Tibial artery (tissue), 4 donors: ENCODE measurements at regions not wholly inside any gene's neighbourhood (a gene's known extent, or its start where the extent isn't known, plus 50 kb on each side); places are given as distances from the start of the nearest gene placed in this dataset.

Experiments
- DNase-seq, 2 donors: peaks; one replicate each; pipeline ENCODE4 v3.0.0-alpha.2; 2019
- H3K27ac ChIP-seq, 2 donors: fragments of 200-600 bp; sonication (generic) in 1 of 2; 1 replicate in 1 of 2; 2 replicates in 1 of 2; pipeline ENCODE4 v1.5.1; 2018 to 2019; ENCODE audit warnings: mild to moderate bottlenecking in 1 of 2
- H3K27me3 ChIP-seq, 2 donors: fragments of 200-600 bp; sonication (generic) in 1 of 2; one replicate each; pipeline versions ENCODE4 v1.5.1 to v1.6.0; 2016 to 2019
- H3K36me3 ChIP-seq, 3 donors: fragments of 200-600 bp; sonication (generic) in 2 of 3; one replicate each; pipeline ENCODE4 v1.5.1; 2016 to 2019; ENCODE audit warnings: mild to moderate bottlenecking in 2 of 3
- H3K4me1 ChIP-seq, 4 donors: fragments of 200-600 bp; sonication (generic) in 2 of 4; 1 replicate in 3 of 4; 2 replicates in 1 of 4; pipeline ENCODE4 v1.5.1; 2016 to 2019
- H3K4me3 ChIP-seq, 2 donors: fragments of 200-600 bp; sonication (generic) in 1 of 2; 1 replicate in 1 of 2; 2 replicates in 1 of 2; pipeline ENCODE4 v1.5.1; 2018 to 2019; ENCODE audit warnings: mild to moderate bottlenecking in 2 of 2
- H3K9me3 ChIP-seq, 3 donors: fragments of 200-600 bp; sonication (generic) in 1 of 3; one replicate each; pipeline ENCODE4 v1.5.1; 2016 to 2019
- CTCF ChIP-seq, 2 experiments: fragments of 200-600 bp in 1 of 2; fragments of 450-650 bp in 1 of 2; IDR thresholded peaks; one replicate each; pipeline ENCODE4 v1.5.1; 2017 to 2019; ENCODE audit warnings: antibody characterized with exemption in 2 of 2, mild to moderate bottlenecking in 1 of 2, moderate library complexity in 1 of 2
- intact Hi-C: fragments of 100-400 bp; cut with DNase I; formaldehyde crosslinking; loops from one replicate; pipeline ENCODE4 v1.15.0; 2023; ENCODE audit warnings: low total_unique reads

- no peaks in the 10 kb centered on the region for H3K9me3 ChIP-seq
- H3K36me3 ChIP-seq, result no peaks in the 10 kb centered on the region
- intact Hi-C loops, result no loop called here
- H3K4me1 ChIP-seq, result no peaks in the 10 kb centered on the region
- no peak overlapping the region for H3K27ac ChIP-seq
- no peak for TF ChIP-seq CTCF (IDR thresholded peaks at IDR 0.05)
- DNase-seq, result no peak
- no peak overlapping the region for H3K4me3 ChIP-seq
- no peaks in the 10 kb centered on the region for H3K27me3 ChIP-seq
These were observed 221.6 kb downstream of the CDC5L start for GRCh38 chr6:44609051-44609612.

GRCh38 chr6:44614396-44614795 is 226.9 kb downstream of the CDC5L start:
- no peak overlapping the region for H3K27ac ChIP-seq
- no peaks in the 10 kb centered on the region for H3K27me3 ChIP-seq
- H3K4me1 ChIP-seq, result no peaks in the 10 kb centered on the region
- no peaks in the 10 kb centered on the region for H3K9me3 ChIP-seq
- TF ChIP-seq CTCF (IDR thresholded peaks at IDR 0.05), result no peak
- no peak for DNase-seq
- H3K36me3 ChIP-seq, result no peaks in the 10 kb centered on the region
- intact Hi-C loops, result no loop called here
- no peak overlapping the region for H3K4me3 ChIP-seq

DNA sequence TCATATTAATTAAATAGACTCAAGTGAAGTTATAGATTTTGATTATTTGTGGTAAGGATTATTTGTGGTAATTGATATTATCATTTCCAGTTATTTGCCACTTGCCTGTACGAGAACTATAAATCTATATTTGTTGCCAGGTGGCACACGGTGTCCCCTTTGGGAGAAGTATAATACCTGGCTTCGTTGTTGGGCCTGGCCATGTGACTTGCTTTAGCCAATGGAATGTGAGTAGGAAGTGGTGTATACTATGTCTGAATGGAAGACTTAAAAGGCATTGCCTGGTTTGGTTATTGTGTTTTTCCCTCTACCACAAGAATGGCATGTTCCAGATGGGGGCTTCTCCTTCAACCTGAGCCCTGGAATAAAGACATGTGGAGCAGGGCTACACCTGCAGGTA is 228.1 kb downstream of the CDC5L start:
- intact Hi-C loops, result no loop called here
- no peaks in the 10 kb centered on the region for H3K36me3 ChIP-seq
- no peak overlapping the region for H3K27ac ChIP-seq
- no peak for DNase-seq
- H3K4me1 ChIP-seq, result no peaks in the 10 kb centered on the region
- no peak for TF ChIP-seq CTCF (IDR thresholded peaks at IDR 0.05)
- no peaks in the 10 kb centered on the region for H3K9me3 ChIP-seq
- H3K27me3 ChIP-seq, result no peaks in the 10 kb centered on the region
- no peak overlapping the region for H3K4me3 ChIP-seq

- H3K9me3 ChIP-seq, result no peaks in the 10 kb centered on the region
- peak in 1 of 2 donors; percentile 41 for DNase-seq
- no peaks in the 10 kb centered on the region for H3K36me3 ChIP-seq
- no peak overlapping the region for H3K27ac ChIP-seq
- H3K27me3 ChIP-seq, result no peaks in the 10 kb centered on the region
- no peak for TF ChIP-seq CTCF (IDR thresholded peaks at IDR 0.05)
- no peak overlapping the region for H3K4me3 ChIP-seq
- intact Hi-C loops, result no loop called here
- H3K4me1 ChIP-seq, result no peaks in the 10 kb centered on the region
These were observed 229.9 kb downstream of the CDC5L start for GRCh38 chr6:44617416-44617815.

- Histone ChIP-seq H3K9me3 (no peaks in the 10 kb centered on the region), H3K27me3 (no peaks in the 10 kb centered on the region), H3K36me3 (no peaks in the 10 kb centered on the region), H3K4me1 (no peaks in the 10 kb centered on the region), H3K27ac (no peak overlapping the region), H3K4me3 (no peak overlapping the region)
- intact Hi-C loops, result no loop called here
- TF ChIP-seq CTCF (IDR thresholded peaks at IDR 0.05), result no peak
- peak in 1 of 2 donors; percentile 0 for DNase-seq
These were observed 230.9 kb downstream of the CDC5L start for GRCh38 chr6:44618371-44618770.

DNA sequence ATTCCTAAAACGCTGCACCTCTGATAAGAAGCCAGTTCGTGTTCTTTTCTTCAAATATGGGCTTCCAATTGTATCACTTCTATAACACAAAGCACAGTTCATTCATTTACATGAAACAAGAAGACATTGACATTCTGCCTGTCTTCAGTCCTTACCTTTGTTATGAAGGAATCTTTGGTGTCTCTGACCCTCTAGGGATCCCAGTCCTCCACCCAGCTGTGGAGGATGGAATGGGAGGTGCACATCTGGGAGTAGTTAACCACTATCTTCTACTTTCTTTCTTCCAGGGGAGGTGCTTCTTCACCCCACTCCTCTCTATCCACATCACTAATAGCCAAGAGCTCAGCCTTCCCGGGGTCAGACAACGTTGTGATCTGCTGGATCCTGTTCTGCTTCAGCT is 233.4 kb downstream of the CDC5L start:
- intact Hi-C loops, result no loop called here
- Histone ChIP-seq H3K4me1 (no peaks in the 10 kb centered on the region), H3K27me3 (no peaks in the 10 kb centered on the region), H3K9me3 (no peaks in the 10 kb centered on the region), H3K4me3 (no peak overlapping the region), H3K36me3 (no peaks in the 10 kb centered on the region), H3K27ac (no peak overlapping the region)
- no peak for TF ChIP-seq CTCF (IDR thresholded peaks at IDR 0.05)
- no peak for DNase-seq
